ENCODE measurements at regions not wholly inside any gene's neighbourhood (a gene's known extent, or its start where the extent isn't known, plus 50 kb on each side); places are given as distances from the start of the nearest gene placed in this dataset.

- ChIA-PET CTCF (ENCODE audit: low intra/inter-chr PET ratio) (no interaction called here), POLR2A (no interaction called here)
- 0% methylated on average over 2 of the region's 2 CpGs for WGBS (ENCODE audit: insufficient coverage, low coverage, missing lambda C conversion rate)
- intact Hi-C loops (cut with micrococcal nuclease) = no loop called here
- no peaks in the 10 kb centered on the region for H3K9me1 ChIP-seq (ENCODE audit: control insufficient read depth, insufficient read depth, low read length)
- no peak overlapping the region for H2AFZ ChIP-seq (ENCODE audit: low read depth, low read length)
- H3K9me3 ChIP-seq (replicated peaks; ENCODE audit: control insufficient read depth, insufficient read depth, low read depth, low read length) = no peaks in the 10 kb centered on the region
- FAIRE-seq = no peak
- no peak overlapping the region for H3K4me3 ChIP-seq
- H3K27me3 ChIP-seq (ENCODE audit: control insufficient read depth in 2 of 2, insufficient read depth in 2 of 2, low read length in 2 of 2) = no peaks in the 10 kb centered on the region
- no peak for TF ChIP-seq CLOCK (CRISPR knock-in tag; IDR thresholded peaks at IDR 0.05; ENCODE audit: borderline replicate concordance)
- TF ChIP-seq MEF2A (IDR thresholded peaks at IDR 0.05; ENCODE audit: control insufficient read depth, low read depth, low read length) = no peak
- TF ChIP-seq SRSF9 (IDR thresholded peaks at IDR 0.05; ENCODE audit: borderline replicate concordance, low read depth, low read length) = no peak
- no peak for TF ChIP-seq CREBBP (IDR thresholded peaks at IDR 0.05; ENCODE audit: low read depth, low read length)
- DNase-seq (ENCODE audit: extremely low read depth in 1 of 4, low spot score in 3 of 4) = no peak
- no TSS peak for BruUV-seq (replicated peaks)
- H3K9ac ChIP-seq (ENCODE audit: insufficient read depth in 1 of 2, low read depth in 2 of 2, low read length in 2 of 2) = no peak overlapping the region
- H3K4me2 ChIP-seq (ENCODE audit: insufficient read depth, low read length) = no peak overlapping the region
- no peak for ATAC-seq
- no peaks in the 10 kb centered on the region for H4K20me1 ChIP-seq (replicated peaks; ENCODE audit: control insufficient read depth, insufficient read depth, low read length)
- no peaks in the 10 kb centered on the region for H3K36me3 ChIP-seq (ENCODE audit: control insufficient read depth, insufficient read depth, low read length)
- no peaks in the 10 kb centered on the region for H3K79me2 ChIP-seq (ENCODE audit: control insufficient read depth, insufficient read depth, low read length)
- no peaks in the 10 kb centered on the region for H3K4me1 ChIP-seq (replicated peaks in 1 of 2; ENCODE audit: control insufficient read depth in 2 of 2, insufficient read depth in 2 of 2, low read length in 2 of 2)
- H3K27ac ChIP-seq (ENCODE audit: extremely low read depth, low read depth, low read length) = no peak overlapping the region
- in situ Hi-C loops (cut with MboI) = no loop called here
Measured at GRCh38 chr3:94775746-94776145, 712.9 kb downstream of the NSUN3 start.

All from K562 (cell line).